ENCODE measurements at regions not wholly inside any gene's neighbourhood (a gene's known extent, or its start where the extent isn't known, plus 50 kb on each side); places are given as distances from the start of the nearest gene placed in this dataset.

GRCh38 chr11:110870816-110871522 lies 158.7 kb upstream of the ARHGAP20 start:
- 80% methylated on average over 5 of the region's 5 CpGs for WGBS
- Histone ChIP-seq H3K4me3 (ENCODE audit: low read depth in 1 of 3, low read length in 3 of 3) (no peak overlapping the region), H3K9ac (ENCODE audit: low read depth in 1 of 2, low read length in 2 of 2) (no peak overlapping the region), H3K36me3 (ENCODE audit: control insufficient read depth in 4 of 4, insufficient read depth in 3 of 4, low read depth in 1 of 4, low read length in 3 of 4) (no peaks in the 10 kb centered on the region), H3K27ac (ENCODE audit: low read depth in 1 of 2, low read length in 2 of 2) (no peak overlapping the region), H3K9me3 (ENCODE audit: control insufficient read depth in 4 of 4, low read length in 3 of 4) (no peaks in the 10 kb centered on the region), H3K27me3 (ENCODE audit: control insufficient read depth in 4 of 4, insufficient read depth in 4 of 4, low read length in 3 of 4) (no peaks in the 10 kb centered on the region), H3K4me1 (ENCODE audit: control insufficient read depth in 4 of 4, insufficient read depth in 4 of 4, low read length in 3 of 4) (no peaks in the 10 kb centered on the region)
- no peak for DNase-seq (ENCODE audit: low spot score)
- TF ChIP-seq HNF4G (IDR thresholded peaks at IDR 0.05) (no peak), JUND (IDR thresholded peaks at IDR 0.05) (no peak), GABPA (IDR thresholded peaks at IDR 0.05 in 1 of 2, conservative IDR thresholded peaks at IDR 0.05 in 1 of 2) (no peak), EGR1 (IDR thresholded peaks at IDR 0.05; ENCODE audit: low read depth in 2 of 2) (no peak), RXRA (IDR thresholded peaks at IDR 0.05) (no peak), FOXA1 (IDR thresholded peaks at IDR 0.05) (no peak), SP1 (IDR thresholded peaks at IDR 0.05) (no peak), RAD21 (IDR thresholded peaks at IDR 0.05) (no peak), HNF4A (conservative IDR thresholded peaks at IDR 0.05) (no peak), YY1 (IDR thresholded peaks at IDR 0.05) (no peak)
- TF ChIP-seq, protein P1, sequence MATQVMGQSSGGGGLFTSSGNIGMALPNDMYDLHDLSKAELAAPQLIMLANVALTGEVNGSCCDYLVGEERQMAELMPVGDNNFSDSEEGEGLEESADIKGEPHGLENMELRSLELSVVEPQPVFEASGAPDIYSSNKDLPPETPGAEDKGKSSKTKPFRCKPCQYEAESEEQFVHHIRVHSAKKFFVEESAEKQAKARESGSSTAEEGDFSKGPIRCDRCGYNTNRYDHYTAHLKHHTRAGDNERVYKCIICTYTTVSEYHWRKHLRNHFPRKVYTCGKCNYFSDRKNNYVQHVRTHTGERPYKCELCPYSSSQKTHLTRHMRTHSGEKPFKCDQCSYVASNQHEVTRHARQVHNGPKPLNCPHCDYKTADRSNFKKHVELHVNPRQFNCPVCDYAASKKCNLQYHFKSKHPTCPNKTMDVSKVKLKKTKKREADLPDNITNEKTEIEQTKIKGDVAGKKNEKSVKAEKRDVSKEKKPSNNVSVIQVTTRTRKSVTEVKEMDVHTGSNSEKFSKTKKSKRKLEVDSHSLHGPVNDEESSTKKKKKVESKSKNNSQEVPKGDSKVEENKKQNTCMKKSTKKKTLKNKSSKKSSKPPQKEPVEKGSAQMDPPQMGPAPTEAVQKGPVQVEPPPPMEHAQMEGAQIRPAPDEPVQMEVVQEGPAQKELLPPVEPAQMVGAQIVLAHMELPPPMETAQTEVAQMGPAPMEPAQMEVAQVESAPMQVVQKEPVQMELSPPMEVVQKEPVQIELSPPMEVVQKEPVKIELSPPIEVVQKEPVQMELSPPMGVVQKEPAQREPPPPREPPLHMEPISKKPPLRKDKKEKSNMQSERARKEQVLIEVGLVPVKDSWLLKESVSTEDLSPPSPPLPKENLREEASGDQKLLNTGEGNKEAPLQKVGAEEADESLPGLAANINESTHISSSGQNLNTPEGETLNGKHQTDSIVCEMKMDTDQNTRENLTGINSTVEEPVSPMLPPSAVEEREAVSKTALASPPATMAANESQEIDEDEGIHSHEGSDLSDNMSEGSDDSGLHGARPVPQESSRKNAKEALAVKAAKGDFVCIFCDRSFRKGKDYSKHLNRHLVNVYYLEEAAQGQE (IDR thresholded peaks at IDR 0.05), result no peak
- TF ChIP-seq, protein P2, sequence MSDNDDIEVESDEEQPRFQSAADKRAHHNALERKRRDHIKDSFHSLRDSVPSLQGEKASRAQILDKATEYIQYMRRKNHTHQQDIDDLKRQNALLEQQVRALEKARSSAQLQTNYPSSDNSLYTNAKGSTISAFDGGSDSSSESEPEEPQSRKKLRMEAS (IDR thresholded peaks at IDR 0.05), result no peak
- TF ChIP-seq, protein P3, sequence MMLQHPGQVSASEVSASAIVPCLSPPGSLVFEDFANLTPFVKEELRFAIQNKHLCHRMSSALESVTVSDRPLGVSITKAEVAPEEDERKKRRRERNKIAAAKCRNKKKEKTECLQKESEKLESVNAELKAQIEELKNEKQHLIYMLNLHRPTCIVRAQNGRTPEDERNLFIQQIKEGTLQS (IDR thresholded peaks at IDR 0.05), result no peak
- TF ChIP-seq, protein P4, sequence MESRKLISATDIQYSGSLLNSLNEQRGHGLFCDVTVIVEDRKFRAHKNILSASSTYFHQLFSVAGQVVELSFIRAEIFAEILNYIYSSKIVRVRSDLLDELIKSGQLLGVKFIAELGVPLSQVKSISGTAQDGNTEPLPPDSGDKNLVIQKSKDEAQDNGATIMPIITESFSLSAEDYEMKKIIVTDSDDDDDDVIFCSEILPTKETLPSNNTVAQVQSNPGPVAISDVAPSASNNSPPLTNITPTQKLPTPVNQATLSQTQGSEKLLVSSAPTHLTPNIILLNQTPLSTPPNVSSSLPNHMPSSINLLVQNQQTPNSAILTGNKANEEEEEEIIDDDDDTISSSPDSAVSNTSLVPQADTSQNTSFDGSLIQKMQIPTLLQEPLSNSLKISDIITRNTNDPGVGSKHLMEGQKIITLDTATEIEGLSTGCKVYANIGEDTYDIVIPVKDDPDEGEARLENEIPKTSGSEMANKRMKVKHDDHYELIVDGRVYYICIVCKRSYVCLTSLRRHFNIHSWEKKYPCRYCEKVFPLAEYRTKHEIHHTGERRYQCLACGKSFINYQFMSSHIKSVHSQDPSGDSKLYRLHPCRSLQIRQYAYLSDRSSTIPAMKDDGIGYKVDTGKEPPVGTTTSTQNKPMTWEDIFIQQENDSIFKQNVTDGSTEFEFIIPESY (IDR thresholded peaks at IDR 0.05), result no peak

DNA sequence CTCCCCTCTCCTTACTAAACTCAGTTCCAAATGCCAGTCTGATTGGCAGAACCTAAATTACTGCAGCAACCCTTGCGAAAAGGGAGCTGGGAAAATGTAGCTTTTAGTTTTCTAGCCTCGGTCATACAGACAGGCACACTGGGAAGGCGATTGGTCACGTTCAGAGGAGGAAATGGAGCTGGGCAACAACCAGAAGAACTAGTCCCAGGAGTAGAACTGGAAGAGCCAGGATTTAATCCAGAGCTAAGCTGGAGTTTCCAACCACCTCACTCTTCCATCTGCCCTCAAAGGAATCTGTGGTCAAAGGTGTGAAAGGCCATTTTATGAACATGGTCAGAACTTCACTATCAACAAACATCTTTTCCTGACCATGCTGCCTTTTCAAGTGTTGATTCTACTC lies 155.7 kb upstream of the ARHGAP20 start:
- Histone ChIP-seq H3K9me3 (ENCODE audit: control insufficient read depth in 4 of 4, low read length in 3 of 4) (no peaks in the 10 kb centered on the region), H3K27ac (ENCODE audit: low read depth in 1 of 2, low read length in 2 of 2) (no peak overlapping the region), H3K27me3 (ENCODE audit: control insufficient read depth in 4 of 4, insufficient read depth in 4 of 4, low read length in 3 of 4) (no peaks in the 10 kb centered on the region), H3K4me3 (ENCODE audit: low read depth in 1 of 3, low read length in 3 of 3) (no peak overlapping the region), H3K4me1 (ENCODE audit: control insufficient read depth in 4 of 4, insufficient read depth in 4 of 4, low read length in 3 of 4) (no peaks in the 10 kb centered on the region), H3K36me3 (ENCODE audit: control insufficient read depth in 4 of 4, insufficient read depth in 3 of 4, low read depth in 1 of 4, low read length in 3 of 4) (no peaks in the 10 kb centered on the region), H3K9ac (ENCODE audit: low read depth in 1 of 2, low read length in 2 of 2) (no peak overlapping the region)
- DNase-seq (ENCODE audit: low spot score), result no peak
- 94% methylated on average over 4 of the region's 4 CpGs for WGBS
- TF ChIP-seq, protein P1 (IDR thresholded peaks at IDR 0.05), result no peak
- TF ChIP-seq RXRA (IDR thresholded peaks at IDR 0.05), result no peak
- TF ChIP-seq YY1 (IDR thresholded peaks at IDR 0.05), result no peak
- TF ChIP-seq, protein P3 (IDR thresholded peaks at IDR 0.05), result no peak
- no peak for TF ChIP-seq RAD21 (IDR thresholded peaks at IDR 0.05)
- no peak for TF ChIP-seq JUND (IDR thresholded peaks at IDR 0.05)
- no peak for TF ChIP-seq NR2F2 (IDR thresholded peaks at IDR 0.05)
- TF ChIP-seq FOXA2 (IDR thresholded peaks at IDR 0.05), result no peak
- TF ChIP-seq GABPA (IDR thresholded peaks at IDR 0.05 in 1 of 2, conservative IDR thresholded peaks at IDR 0.05 in 1 of 2), result no peak
- TF ChIP-seq CTCF (IDR thresholded peaks at IDR 0.05; ENCODE audit: low read depth, low read length, missing input control), result no peak
- no peak for TF ChIP-seq TAF1 (conservative IDR thresholded peaks at IDR 0.05)
- no peak for TF ChIP-seq SP1 (IDR thresholded peaks at IDR 0.05)
